Liver (tissue), 8 donors: ENCODE measurements at regions not wholly inside any gene's neighbourhood (a gene's known extent, or its start where the extent isn't known, plus 50 kb on each side); places are given as distances from the start of the nearest gene placed in this dataset.

Source experiments
- DNase-seq: peaks from one replicate; pipeline ENCODE4 v3.0.0-alpha.2; 2017; ENCODE audit warnings: low spot score
- H3K27ac ChIP-seq, 2 donors: one replicate each; pipeline ENCODE4 v1.7.0; 2013; ENCODE audit warnings: inconsistent platforms in 2 of 2, low read length in 2 of 2, control low read depth in 1 of 2, low read depth in 1 of 2, mild to moderate bottlenecking in 1 of 2
- H3K27me3 ChIP-seq, 4 donors: one replicate each; pipeline versions ENCODE4 v1.6.1 to v1.7.0; 2013; ENCODE audit warnings: low read length in 3 of 4, inconsistent platforms in 1 of 4, mild to moderate bottlenecking in 1 of 4, moderate library complexity in 1 of 4; ENCODE audit not compliant: control insufficient read depth in 4 of 4, insufficient read depth in 4 of 4
- H3K36me3 ChIP-seq, 4 donors: one replicate each; pipeline versions ENCODE4 v1.6.1 to v1.7.0; 2013; ENCODE audit warnings: low read length in 3 of 4, mild to moderate bottlenecking in 3 of 4, low read depth in 1 of 4, moderate library complexity in 1 of 4; ENCODE audit not compliant: control insufficient read depth in 4 of 4, insufficient read depth in 3 of 4
- H3K4me1 ChIP-seq, 4 donors: one replicate each; pipeline versions ENCODE4 v1.6.1 to v1.7.0; 2013; ENCODE audit warnings: low read length in 3 of 4, mild to moderate bottlenecking in 3 of 4, moderate library complexity in 1 of 4; ENCODE audit not compliant: control insufficient read depth in 4 of 4, insufficient read depth in 4 of 4
- H3K4me3 ChIP-seq, 3 donors: one replicate each; pipeline versions ENCODE4 v1.6.1 to v1.7.0; 2013; ENCODE audit warnings: low read length in 3 of 3, control low read depth in 1 of 3, low read depth in 1 of 3, mild to moderate bottlenecking in 1 of 3
- H3K9ac ChIP-seq, 2 donors: one replicate each; pipeline ENCODE4 v1.7.0; 2013; ENCODE audit warnings: low read length in 2 of 2, mild to moderate bottlenecking in 2 of 2, moderate library complexity in 2 of 2, control low read depth in 1 of 2, low read depth in 1 of 2
- H3K9me3 ChIP-seq, 4 donors: one replicate each; pipeline versions ENCODE4 v1.6.1 to v1.7.0; 2013; ENCODE audit warnings: low read length in 3 of 4; ENCODE audit not compliant: control insufficient read depth in 4 of 4
- ATF3 ChIP-seq: IDR thresholded peaks from 2 replicates; pipeline ENCODE4 v1.6.1; 2016; ENCODE audit warnings: antibody characterized with exemption
- EGR1 ChIP-seq, 2 donors: IDR thresholded peaks; 2 replicates each; pipeline ENCODE4 v1.6.1; 2016 to 2018; ENCODE audit warnings: antibody characterized with exemption in 2 of 2, low read depth in 2 of 2
- FOXA1 ChIP-seq: IDR thresholded peaks from 2 replicates; pipeline ENCODE4 v1.6.1; 2016; ENCODE audit warnings: antibody characterized with exemption
- GABPA ChIP-seq, 2 donors: IDR thresholded peaks in 1 of 2; conservative IDR thresholded peaks in 1 of 2; 2 replicates each; pipeline ENCODE4 v1.6.1; 2016; ENCODE audit warnings: antibody characterized with exemption in 2 of 2, mild to moderate bottlenecking in 1 of 2, moderate library complexity in 1 of 2
- HNF4A ChIP-seq, 2 donors: conservative IDR thresholded peaks; 2 replicates each; pipeline ENCODE4 v1.6.1; 2016; ENCODE audit warnings: antibody characterized with exemption in 2 of 2, mild to moderate bottlenecking in 2 of 2
- HNF4G ChIP-seq: IDR thresholded peaks from 2 replicates; pipeline ENCODE4 v1.6.1; 2016; ENCODE audit warnings: antibody characterized with exemption
- JUND ChIP-seq, 2 donors: IDR thresholded peaks; 2 replicates each; pipeline ENCODE4 v1.6.1; 2016; ENCODE audit warnings: antibody characterized with exemption in 2 of 2
- NR2F2 ChIP-seq: IDR thresholded peaks from 2 replicates; pipeline ENCODE4 v1.6.1; 2016; ENCODE audit warnings: antibody characterized with exemption
- RAD21 ChIP-seq, 2 donors: IDR thresholded peaks; 2 replicates each; pipeline ENCODE4 v1.6.1; 2016; ENCODE audit warnings: antibody characterized with exemption in 2 of 2, mild to moderate bottlenecking in 2 of 2
- SP1 ChIP-seq: IDR thresholded peaks from 2 replicates; pipeline ENCODE4 v1.6.1; 2018; ENCODE audit warnings: antibody characterized with exemption, mild to moderate bottlenecking
- YY1 ChIP-seq: IDR thresholded peaks from 2 replicates; pipeline ENCODE4 v1.6.1; 2016; ENCODE audit warnings: antibody characterized with exemption, mild to moderate bottlenecking
- whole genome bisulfite sequencing: extraction: QIAGEN DNeasy Blood & Tissue Kit; methylation state at CpG from one replicate; pipeline ENCODE4 v1.1.7; 2013; 5-methylcytosine and 5-hydroxymethylcytosine counted together
- TF ChIP-seq, protein P1 (sequence below): IDR thresholded peaks from 2 replicates; pipeline ENCODE4 v1.6.1; 2016; ENCODE audit warnings: antibody characterized with exemption, mild to moderate bottlenecking
- TF ChIP-seq, protein P2 (sequence below): fragments of 150-350 bp; IDR thresholded peaks from 2 replicates; pipeline ENCODE4 v1.5.1; 2017; ENCODE audit warnings: improper control_type of control experiment, low read depth, low read length; ENCODE audit not compliant: missing input control
- TF ChIP-seq, protein P3 (sequence below): IDR thresholded peaks from 2 replicates; pipeline ENCODE4 v1.6.1; 2016; ENCODE audit warnings: antibody characterized with exemption
- donor health status: healthy.
- donor health status: healthy.
- donor health status: healthy.
- donor health status: healthy.
- donor health status: healthy.

GRCh38 chr11:15665368-15665871 lies 550.7 kb downstream of the INSC start (continued):
- TF ChIP-seq, protein P1, sequence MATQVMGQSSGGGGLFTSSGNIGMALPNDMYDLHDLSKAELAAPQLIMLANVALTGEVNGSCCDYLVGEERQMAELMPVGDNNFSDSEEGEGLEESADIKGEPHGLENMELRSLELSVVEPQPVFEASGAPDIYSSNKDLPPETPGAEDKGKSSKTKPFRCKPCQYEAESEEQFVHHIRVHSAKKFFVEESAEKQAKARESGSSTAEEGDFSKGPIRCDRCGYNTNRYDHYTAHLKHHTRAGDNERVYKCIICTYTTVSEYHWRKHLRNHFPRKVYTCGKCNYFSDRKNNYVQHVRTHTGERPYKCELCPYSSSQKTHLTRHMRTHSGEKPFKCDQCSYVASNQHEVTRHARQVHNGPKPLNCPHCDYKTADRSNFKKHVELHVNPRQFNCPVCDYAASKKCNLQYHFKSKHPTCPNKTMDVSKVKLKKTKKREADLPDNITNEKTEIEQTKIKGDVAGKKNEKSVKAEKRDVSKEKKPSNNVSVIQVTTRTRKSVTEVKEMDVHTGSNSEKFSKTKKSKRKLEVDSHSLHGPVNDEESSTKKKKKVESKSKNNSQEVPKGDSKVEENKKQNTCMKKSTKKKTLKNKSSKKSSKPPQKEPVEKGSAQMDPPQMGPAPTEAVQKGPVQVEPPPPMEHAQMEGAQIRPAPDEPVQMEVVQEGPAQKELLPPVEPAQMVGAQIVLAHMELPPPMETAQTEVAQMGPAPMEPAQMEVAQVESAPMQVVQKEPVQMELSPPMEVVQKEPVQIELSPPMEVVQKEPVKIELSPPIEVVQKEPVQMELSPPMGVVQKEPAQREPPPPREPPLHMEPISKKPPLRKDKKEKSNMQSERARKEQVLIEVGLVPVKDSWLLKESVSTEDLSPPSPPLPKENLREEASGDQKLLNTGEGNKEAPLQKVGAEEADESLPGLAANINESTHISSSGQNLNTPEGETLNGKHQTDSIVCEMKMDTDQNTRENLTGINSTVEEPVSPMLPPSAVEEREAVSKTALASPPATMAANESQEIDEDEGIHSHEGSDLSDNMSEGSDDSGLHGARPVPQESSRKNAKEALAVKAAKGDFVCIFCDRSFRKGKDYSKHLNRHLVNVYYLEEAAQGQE: no peak

- no peaks in the 10 kb centered on the region for H3K36me3 ChIP-seq
- H3K27ac ChIP-seq: no peak overlapping the region
- H3K9me3 ChIP-seq: peaks cover 0 to 3% (median 0%) of the 10 kb centered on the region in 4 donors
- peaks cover 0 to 7% (median 0%) of the 10 kb centered on the region in 4 donors for H3K4me1 ChIP-seq
- no peak overlapping the region for H3K9ac ChIP-seq
- 92% methylated on average over 3 of the region's 3 CpGs for WGBS
- DNase-seq: no peak
- no peak overlapping the region for H3K4me3 ChIP-seq
- TF ChIP-seq HNF4G (no peak), EGR1 (IDR thresholded peaks at IDR 0.05; ENCODE audit: low read depth in 2 of 2) (no peak), JUND (IDR thresholded peaks at IDR 0.05) (no peak), ATF3 (no peak), RAD21 (IDR thresholded peaks at IDR 0.05) (no peak), NR2F2 (no peak), GABPA (IDR thresholded peaks at IDR 0.05 in 1 of 2, conservative IDR thresholded peaks at IDR 0.05 in 1 of 2) (no peak)
- H3K27me3 ChIP-seq: no peaks in the 10 kb centered on the region
Measured at GRCh38 chr11:15667127-15667725, 552.5 kb downstream of the INSC start.

- H3K4me3 ChIP-seq: no peak overlapping the region
- no peak for DNase-seq
- TF ChIP-seq, protein P2, sequence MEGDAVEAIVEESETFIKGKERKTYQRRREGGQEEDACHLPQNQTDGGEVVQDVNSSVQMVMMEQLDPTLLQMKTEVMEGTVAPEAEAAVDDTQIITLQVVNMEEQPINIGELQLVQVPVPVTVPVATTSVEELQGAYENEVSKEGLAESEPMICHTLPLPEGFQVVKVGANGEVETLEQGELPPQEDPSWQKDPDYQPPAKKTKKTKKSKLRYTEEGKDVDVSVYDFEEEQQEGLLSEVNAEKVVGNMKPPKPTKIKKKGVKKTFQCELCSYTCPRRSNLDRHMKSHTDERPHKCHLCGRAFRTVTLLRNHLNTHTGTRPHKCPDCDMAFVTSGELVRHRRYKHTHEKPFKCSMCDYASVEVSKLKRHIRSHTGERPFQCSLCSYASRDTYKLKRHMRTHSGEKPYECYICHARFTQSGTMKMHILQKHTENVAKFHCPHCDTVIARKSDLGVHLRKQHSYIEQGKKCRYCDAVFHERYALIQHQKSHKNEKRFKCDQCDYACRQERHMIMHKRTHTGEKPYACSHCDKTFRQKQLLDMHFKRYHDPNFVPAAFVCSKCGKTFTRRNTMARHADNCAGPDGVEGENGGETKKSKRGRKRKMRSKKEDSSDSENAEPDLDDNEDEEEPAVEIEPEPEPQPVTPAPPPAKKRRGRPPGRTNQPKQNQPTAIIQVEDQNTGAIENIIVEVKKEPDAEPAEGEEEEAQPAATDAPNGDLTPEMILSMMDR: no peak
- TF ChIP-seq YY1: no peak
- TF ChIP-seq, protein P3, sequence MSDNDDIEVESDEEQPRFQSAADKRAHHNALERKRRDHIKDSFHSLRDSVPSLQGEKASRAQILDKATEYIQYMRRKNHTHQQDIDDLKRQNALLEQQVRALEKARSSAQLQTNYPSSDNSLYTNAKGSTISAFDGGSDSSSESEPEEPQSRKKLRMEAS: no peak
- no peak for TF ChIP-seq FOXA1
- no peak for TF ChIP-seq HNF4A (conservative IDR thresholded peaks at IDR 0.05)
- TF ChIP-seq SP1: no peak
- no peak for TF ChIP-seq NR2F2
- no peak for TF ChIP-seq JUND (IDR thresholded peaks at IDR 0.05)
- TF ChIP-seq GABPA (IDR thresholded peaks at IDR 0.05 in 1 of 2, conservative IDR thresholded peaks at IDR 0.05 in 1 of 2): no peak
- TF ChIP-seq, protein P1: no peak
- 96% methylated on average over 3 of the region's 3 CpGs for WGBS
- H3K4me1 ChIP-seq: peaks cover 0 to 7% (median 0%) of the 10 kb centered on the region in 4 donors
- H3K27ac ChIP-seq: no peak overlapping the region
- no peaks in the 10 kb centered on the region for H3K36me3 ChIP-seq
- no peaks in the 10 kb centered on the region for H3K27me3 ChIP-seq
- H3K9ac ChIP-seq: no peak overlapping the region
- peaks cover 0 to 3% (median 0%) of the 10 kb centered on the region in 4 donors for H3K9me3 ChIP-seq
Measured at GRCh38 chr11:15668718-15669117, 554.0 kb downstream of the INSC start.
